H1 (cell line): ENCODE measurements at regions not wholly inside any gene's neighbourhood (a gene's known extent, or its start where the extent isn't known, plus 50 kb on each side); places are given as distances from the start of the nearest gene placed in this dataset.

Experiments used
- CTCF ChIA-PET: fragments of 300-600 bp; sonication (Branson Sonifier 250); formaldehyde crosslinking; loops from one replicate; lab custom pipeline; 2021; ENCODE audit not compliant: partially characterized antibody; lab: Charles Lee
- POLR2A ChIA-PET: fragments of 300-600 bp; sonication (Branson Sonifier 250); formaldehyde crosslinking; loops from one replicate; lab custom pipeline; 2021; ENCODE audit warnings: inconsistent platforms; ENCODE audit not compliant: partially characterized antibody; lab: Charles Lee
- DNase-seq, 2 experiments: peaks; one replicate each; pipeline versions ENCODE4 v3.0.0 to v3.0.0-alpha.2; 2010 to 2022; ENCODE audit warnings: low spot score in 2 of 2, low read depth in 1 of 2, mixed read lengths in 1 of 2
- FAIRE-seq: peaks from 2 replicates; lab custom pipeline; 2011; peaks lifted over from hg19 to GRCh38; lab: Jason Lieb, UNC
- H2AFZ ChIP-seq: 2 replicates; pipeline ENCODE4 v1.8.1; 2012; ENCODE audit warnings: low read length, inconsistent platforms
- H2AK5ac ChIP-seq: 2 replicates; pipeline ENCODE4 v1.6.1; 2013; ENCODE audit warnings: low read depth, low read length
- H2BK120ac ChIP-seq: replicated peaks from 2 replicates; pipeline ENCODE3; 2013; ENCODE audit warnings: low read depth, low read length, inconsistent platforms
- H2BK12ac ChIP-seq: 2 replicates; pipeline ENCODE4 v1.6.1; 2013; ENCODE audit warnings: low read depth, low read length
- H2BK15ac ChIP-seq: 2 replicates; pipeline ENCODE4 v1.6.1; 2013; ENCODE audit warnings: low read length
- H2BK20ac ChIP-seq: 2 replicates; pipeline ENCODE4 v1.6.1; 2013; ENCODE audit warnings: low read length
- H2BK5ac ChIP-seq: 2 replicates; pipeline ENCODE4 v1.6.1; 2013; ENCODE audit warnings: low read depth, low read length
- H3K14ac ChIP-seq: 2 replicates; pipeline ENCODE4 v1.6.1; 2013; ENCODE audit warnings: inconsistent platforms; ENCODE audit not compliant: insufficient read length
- H3K18ac ChIP-seq: 2 replicates; pipeline ENCODE4 v1.6.1; 2013; ENCODE audit warnings: low read length; ENCODE audit errors: extremely low read depth
- H3K23ac ChIP-seq: 2 replicates; pipeline ENCODE4 v1.6.1; 2013; ENCODE audit warnings: inconsistent platforms; ENCODE audit not compliant: insufficient read length
- H3K23me2 ChIP-seq: 2 replicates; pipeline ENCODE4 v1.6.1; 2013; ENCODE audit warnings: low read depth, low read length
- H3K27ac ChIP-seq: 2 replicates; pipeline ENCODE4 v1.6.1; 2011; ENCODE audit warnings: low read depth, low read length, inconsistent platforms
- H3K27me3 ChIP-seq, 4 experiments: replicated peaks in 1 of 4; 1 replicate in 1 of 4; 2 replicates in 3 of 4; pipeline versions ENCODE4 v1.6.1 to v1.8.1; 2011 to 2013; ENCODE audit warnings: low read length in 3 of 4, mild to moderate bottlenecking in 3 of 4, inconsistent platforms in 2 of 4, mixed read lengths in 2 of 4, moderate library complexity in 1 of 4; ENCODE audit not compliant: control insufficient read depth in 3 of 4, insufficient read depth in 3 of 4; ENCODE audit errors: extremely low read depth in 1 of 4
- H3K36me3 ChIP-seq, 4 experiments: 2 replicates each; pipeline versions ENCODE4 v1.6.1 to v1.8.1; 2011 to 2013; ENCODE audit warnings: mild to moderate bottlenecking in 4 of 4, low read length in 3 of 4, moderate library complexity in 2 of 4, control low read depth in 1 of 4, inconsistent platforms in 1 of 4; ENCODE audit not compliant: insufficient read depth in 4 of 4, control insufficient read depth in 2 of 4
- H3K4ac ChIP-seq: replicated peaks from 2 replicates; pipeline ENCODE3; 2013; ENCODE audit warnings: low read length, low read depth, mixed read lengths, inconsistent platforms; ENCODE audit not compliant: insufficient read length
- H3K4me1 ChIP-seq, 4 experiments: replicated peaks in 1 of 4; 1 replicate in 1 of 4; 2 replicates in 3 of 4; pipeline versions ENCODE4 v1.6.1 to v1.8.1; 2011 to 2013; ENCODE audit warnings: low read length in 3 of 4, inconsistent platforms in 2 of 4, mixed read lengths in 1 of 4; ENCODE audit not compliant: insufficient read depth in 4 of 4, control insufficient read depth in 3 of 4
- H3K4me2 ChIP-seq, 2 experiments: 2 replicates each; pipeline versions ENCODE4 v1.6.1 to v1.8.1; 2011 to 2013; ENCODE audit warnings: low read depth in 2 of 2, low read length in 2 of 2, control low read depth in 1 of 2, inconsistent platforms in 1 of 2, mild to moderate bottlenecking in 1 of 2; ENCODE audit not compliant: insufficient read depth in 1 of 2
- H3K4me3 ChIP-seq, 4 experiments: fragments of 200-600, 300-600 bp in 1 of 4; sonication (generic), shearing (Covaris generic), sonication (Bioruptor Twin) in 1 of 4; 2 replicates each; pipeline versions ENCODE4 v1.5.1 to v1.8.1; 2011 to 2016; ENCODE audit warnings: low read length in 4 of 4, low read depth in 3 of 4, control low read depth in 2 of 4, inconsistent platforms in 2 of 4, mild to moderate bottlenecking in 2 of 4, mixed read lengths in 1 of 4, moderate library complexity in 1 of 4; ENCODE audit not compliant: insufficient read depth in 2 of 4; ENCODE audit errors: extremely low read depth in 1 of 4
- H3K56ac ChIP-seq: replicated peaks from 2 replicates; pipeline ENCODE3; 2013; ENCODE audit warnings: low read depth, mild to moderate bottlenecking, mixed read lengths, low read length, inconsistent platforms; ENCODE audit not compliant: insufficient read length
- H3K79me1 ChIP-seq: 2 replicates; pipeline ENCODE4 v1.6.1; 2013; ENCODE audit warnings: low read depth, low read length, control low read depth
- H3K79me2 ChIP-seq, 2 experiments: 2 replicates each; pipeline versions ENCODE4 v1.6.1 to v1.8.1; 2012 to 2013; ENCODE audit warnings: low read length in 2 of 2, mild to moderate bottlenecking in 2 of 2, inconsistent platforms in 1 of 2; ENCODE audit not compliant: insufficient read depth in 2 of 2, control insufficient read depth in 1 of 2
- H3K9ac ChIP-seq, 4 experiments: replicated peaks in 1 of 4; 1 replicate in 1 of 4; 2 replicates in 3 of 4; pipeline versions ENCODE4 v1.6.1 to v1.8.1; 2011 to 2013; ENCODE audit warnings: low read depth in 3 of 4, low read length in 3 of 4, control low read depth in 2 of 4, mild to moderate bottlenecking in 2 of 4, moderate library complexity in 2 of 4, inconsistent platforms in 1 of 4; ENCODE audit errors: extremely low read depth in 1 of 4
- H3K9me3 ChIP-seq, 2 experiments: 2 replicates each; pipeline versions ENCODE4 v1.6.1 to v1.8.1; 2012 to 2013; ENCODE audit warnings: mild to moderate bottlenecking in 2 of 2, moderate library complexity in 2 of 2, control low read depth in 1 of 2, inconsistent platforms in 1 of 2, low read depth in 1 of 2, low read length in 1 of 2, mixed read lengths in 1 of 2; ENCODE audit not compliant: insufficient read depth in 2 of 2
- H4K20me1 ChIP-seq, 2 experiments: replicated peaks in 1 of 2; 2 replicates each; pipeline versions ENCODE3 to v1.8.1; 2011 to 2013; ENCODE audit warnings: inconsistent platforms in 2 of 2, low read length in 2 of 2, mild to moderate bottlenecking in 1 of 2; ENCODE audit not compliant: insufficient read depth in 2 of 2, control insufficient read depth in 1 of 2
- H4K5ac ChIP-seq: 2 replicates; pipeline ENCODE4 v1.6.1; 2013; ENCODE audit warnings: low read length, low read depth, mixed read lengths, inconsistent platforms; ENCODE audit not compliant: insufficient read length
- H4K8ac ChIP-seq: 2 replicates; pipeline ENCODE4 v1.8.0; 2013; ENCODE audit warnings: mild to moderate bottlenecking, moderate library complexity, low read length, inconsistent platforms; ENCODE audit not compliant: insufficient read depth; ENCODE audit errors: extremely low read depth
- H4K91ac ChIP-seq: replicated peaks from 2 replicates; pipeline ENCODE3; 2013; ENCODE audit warnings: low read length, mixed read lengths, inconsistent platforms; ENCODE audit not compliant: insufficient read length
- ASH2L ChIP-seq: fragments of 200-600, 300-600 bp; sonication (generic); IDR thresholded peaks from one replicate; pipeline ENCODE4 v1.7.1; 2017; ENCODE audit warnings: low read length
- BACH1 ChIP-seq: IDR thresholded peaks from 2 replicates; pipeline ENCODE4 v1.6.1; 2012; ENCODE audit warnings: low read length, improper control_type of control experiment
- CBX5 ChIP-seq: fragments of 300-800, 300-1000 bp; sonication (generic); IDR thresholded peaks from 2 replicates; pipeline ENCODE4 v1.7.1; 2016; ENCODE audit warnings: antibody characterized with exemption, low read length, low read depth
- CTBP2 ChIP-seq: IDR thresholded peaks from 2 replicates; pipeline ENCODE4 v1.7.0; 2011; ENCODE audit warnings: borderline replicate concordance, mild to moderate bottlenecking, moderate library complexity, mixed read lengths, low read length; ENCODE audit not compliant: insufficient read depth, insufficient read length
- GABPA ChIP-seq: IDR thresholded peaks from 2 replicates; pipeline ENCODE4 v1.6.1; 2011; ENCODE audit warnings: mild to moderate bottlenecking, low read length, moderate library complexity, borderline replicate concordance; ENCODE audit not compliant: insufficient read depth
- JUN ChIP-seq: IDR thresholded peaks from 2 replicates; pipeline ENCODE4 v1.6.1; 2011; ENCODE audit warnings: low read depth, mild to moderate bottlenecking, improper control_type of control experiment, low read length
- RFX5 ChIP-seq: IDR thresholded peaks from 2 replicates; pipeline ENCODE4 v1.6.1; 2011; ENCODE audit warnings: low read depth, low read length, improper control_type of control experiment, borderline replicate concordance
- SIX5 ChIP-seq: IDR thresholded peaks from 2 replicates; pipeline ENCODE4 v1.6.1; 2011; ENCODE audit warnings: mild to moderate bottlenecking, low read depth, low read length
- TBP ChIP-seq: IDR thresholded peaks from 2 replicates; pipeline ENCODE4 v1.6.1; 2011; ENCODE audit warnings: low read depth, low read length, improper control_type of control experiment
- TEAD4 ChIP-seq: IDR thresholded peaks from 2 replicates; pipeline ENCODE4 v1.6.1; 2012; ENCODE audit warnings: low read depth, low read length, inconsistent platforms, mixed read lengths
- YY1 ChIP-seq: IDR thresholded peaks from 2 replicates; pipeline ENCODE4 v1.6.1; 2011; ENCODE audit warnings: low read depth, mild to moderate bottlenecking, low read length
- WGBS, 2 experiments: shearing (Covaris generic) in 1 of 2; methylation state at CpG; one replicate each; pipeline versions ENCODE4 v1.1.6 to v1.1.7; 2013 to 2015; ENCODE audit warnings: low lambda C conversion rate in 2 of 2, mixed read lengths in 2 of 2, inconsistent platforms in 1 of 2, low coverage in 1 of 2, missing lambda C conversion rate in 1 of 2; ENCODE audit not compliant: insufficient replicate concordance in 2 of 2, insufficient coverage in 1 of 2, insufficient read length in 1 of 2; ENCODE audit errors: extremely low coverage in 1 of 2, missing lambda C conversion rate in 1 of 2; 5-methylcytosine and 5-hydroxymethylcytosine counted together
- TF ChIP-seq, protein P1 (sequence below): IDR thresholded peaks from 2 replicates; pipeline ENCODE4 v1.6.1; 2012; ENCODE audit warnings: low read length, inconsistent platforms

DNA sequence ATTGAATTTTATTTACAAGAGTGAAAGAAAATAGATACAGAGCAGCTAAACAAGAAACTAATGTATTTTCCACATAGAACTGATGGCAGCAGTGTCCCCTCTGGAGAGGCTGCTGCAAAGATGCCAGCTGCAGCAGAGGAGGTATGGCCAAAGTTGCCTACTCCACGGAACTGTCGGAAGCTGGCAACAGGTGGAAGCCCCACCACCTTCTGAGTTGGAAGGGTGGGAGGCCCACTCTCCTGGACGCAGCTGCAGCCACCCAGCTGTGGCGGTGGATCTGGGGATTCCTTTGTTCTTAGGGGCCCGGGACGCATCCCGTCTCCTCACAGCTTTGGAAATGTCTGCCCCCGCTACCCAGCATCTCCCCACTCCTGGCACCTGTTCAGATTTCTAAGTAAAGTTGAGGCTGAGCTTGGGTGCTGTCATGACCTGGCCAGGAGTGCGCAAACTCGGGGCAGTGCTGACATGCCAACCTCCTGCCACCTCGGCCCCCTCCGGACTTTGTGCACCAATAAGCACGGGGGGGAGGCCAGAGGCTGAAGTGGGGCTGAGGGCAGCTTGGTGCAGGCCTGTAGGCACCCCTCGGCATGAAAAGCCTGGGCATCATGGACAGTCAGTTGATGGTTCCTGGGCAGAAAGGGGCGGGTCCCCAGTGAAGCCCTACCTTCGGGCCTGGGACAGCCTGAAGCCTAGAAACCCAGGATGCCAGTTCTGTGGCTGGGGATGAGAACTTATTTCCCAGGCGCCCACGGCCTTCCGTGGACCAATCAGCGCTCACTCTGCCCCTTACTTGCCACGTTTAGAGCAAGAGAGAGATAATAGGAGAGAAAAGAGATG, 1071.4 kb downstream of the JRKL start:
- Histone ChIP-seq H3K4me3 (no peak overlapping the region), H3K4me1 (no peaks in the 10 kb centered on the region), H4K20me1 (no peaks in the 10 kb centered on the region), H2BK20ac (no peak overlapping the region), H3K9ac (no peak overlapping the region), H2BK12ac (no peak overlapping the region), H3K27ac (no peak overlapping the region), H3K79me2 (no peaks in the 10 kb centered on the region), H4K91ac (no peak overlapping the region), H3K79me1 (no peaks in the 10 kb centered on the region), H3K18ac (no peak overlapping the region), H2AFZ (no peak overlapping the region), H3K4ac (no peak overlapping the region), H3K36me3 (0 out of 8 replicates have a peak, but pooled peaks cover 0 to 4% (median 0%) of the 10 kb centered on the region in 4 experiments), H4K5ac (no peak overlapping the region), H2BK5ac (no peak overlapping the region), H3K56ac (no peak overlapping the region), H3K23ac (no peak overlapping the region), H2BK120ac (no peak overlapping the region), H3K9me3 (peaks cover 16 to 18% of the 10 kb centered on the region in 2 experiments), H3K27me3 (no peaks in the 10 kb centered on the region), H4K8ac (no peak overlapping the region), H3K4me2 (no peak overlapping the region)
- FAIRE-seq: no peak
- POLR2A ChIA-PET: no interaction called here
- WGBS, 2 experiments: 92% methylated on average over 21 of the region's 21 CpGs; no CpG with 5 or more reads in 1 of the 2 experiments
- TF ChIP-seq GABPA (no peak), CTBP2 (no peak), RFX5 (no peak), YY1 (no peak), SIX5 (no peak), JUN (no peak), ASH2L (no peak), CBX5 (no peak), TBP (no peak), TEAD4 (no peak), BACH1 (no peak)
- TF ChIP-seq, protein P1, sequence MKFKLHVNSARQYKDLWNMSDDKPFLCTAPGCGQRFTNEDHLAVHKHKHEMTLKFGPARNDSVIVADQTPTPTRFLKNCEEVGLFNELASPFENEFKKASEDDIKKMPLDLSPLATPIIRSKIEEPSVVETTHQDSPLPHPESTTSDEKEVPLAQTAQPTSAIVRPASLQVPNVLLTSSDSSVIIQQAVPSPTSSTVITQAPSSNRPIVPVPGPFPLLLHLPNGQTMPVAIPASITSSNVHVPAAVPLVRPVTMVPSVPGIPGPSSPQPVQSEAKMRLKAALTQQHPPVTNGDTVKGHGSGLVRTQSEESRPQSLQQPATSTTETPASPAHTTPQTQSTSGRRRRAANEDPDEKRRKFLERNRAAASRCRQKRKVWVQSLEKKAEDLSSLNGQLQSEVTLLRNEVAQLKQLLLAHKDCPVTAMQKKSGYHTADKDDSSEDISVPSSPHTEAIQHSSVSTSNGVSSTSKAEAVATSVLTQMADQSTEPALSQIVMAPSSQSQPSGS: no peak
- TF ChIP-seq, all 59 proteins: peak for 0
- Histone ChIP-seq H2AK5ac (no peak overlapping the region), H3K23me2 (no peaks in the 10 kb centered on the region), H3K14ac (no peak overlapping the region), H2BK15ac (no peak overlapping the region)
- CTCF ChIA-PET: no interaction called here
- DNase-seq: no peak
